Panc1 (cell line): ENCODE measurements at regions not wholly inside any gene's neighbourhood (a gene's known extent, or its start where the extent isn't known, plus 50 kb on each side); places are given as distances from the start of the nearest gene placed in this dataset.

Experiments
- ATAC-seq: fragments of 200-7000 bp; cut with Tn5 transposase; 2 replicates; pipeline ENCODE4 v1.9.1; 2020; ENCODE audit warnings: mild to moderate bottlenecking, moderate library complexity
- BruUV-seq: library from RNA; stranded (reverse); fragments of 400-500 nt; replicated peaks from 2 replicates; lab custom pipeline; 2021; lab: Mats Ljungman, UMichigan
- CTCF ChIA-PET: fragments of 300-600 bp; sonication (Branson Sonifier 250); formaldehyde crosslinking; loops from one replicate; lab custom pipeline; 2022; ENCODE audit warnings: antibody characterized with exemption; lab: Charles Lee
- POLR2A ChIA-PET: fragments of 300-600 bp; sonication (Branson Sonifier 250); formaldehyde crosslinking; loops from one replicate; lab custom pipeline; 2022; ENCODE audit warnings: antibody characterized with exemption; lab: Charles Lee
- DNase-seq: peaks from one replicate; pipeline ENCODE4 v3.0.0-alpha.2; 2010; ENCODE audit warnings: low read depth, low spot score
- H3K27ac ChIP-seq: 2 replicates; pipeline ENCODE4 v1.5.1; 2011; ENCODE audit warnings: mild to moderate bottlenecking, low read length, inconsistent platforms
- H3K27me3 ChIP-seq: fragments of 200-500 bp; sonication (Bioruptor generic); 2 replicates; pipeline ENCODE4 v1.6.0; 2014; ENCODE audit warnings: low read length, inconsistent platforms; ENCODE audit not compliant: control insufficient read depth, insufficient read depth
- H3K36me3 ChIP-seq: fragments of 200-500 bp; sonication (Bioruptor generic); 2 replicates; pipeline ENCODE4 v1.5.1; 2014; ENCODE audit warnings: inconsistent platforms, mild to moderate bottlenecking, low read length, moderate library complexity; ENCODE audit not compliant: control insufficient read depth, insufficient read depth
- H3K4me1 ChIP-seq: 2 replicates; pipeline ENCODE4 v1.5.1; 2011; ENCODE audit warnings: inconsistent platforms, mild to moderate bottlenecking, low read length, moderate library complexity; ENCODE audit not compliant: control insufficient read depth, insufficient read depth
- H3K4me3 ChIP-seq, 2 experiments: 2 replicates each; pipeline ENCODE4 v1.5.1; 2011 to 2012; ENCODE audit warnings: low read depth in 2 of 2, low read length in 2 of 2, mild to moderate bottlenecking in 2 of 2, inconsistent platforms in 1 of 2, moderate library complexity in 1 of 2
- H3K9me3 ChIP-seq: fragments of 200-500 bp; sonication (Bioruptor generic); 2 replicates; pipeline ENCODE4 v1.5.1; 2014; ENCODE audit warnings: low read depth, mild to moderate bottlenecking, inconsistent platforms, low read length, moderate library complexity; ENCODE audit not compliant: control insufficient read depth, insufficient read depth
- CTCF ChIP-seq: fragments of 450-650 bp; IDR thresholded peaks from 2 replicates; pipeline ENCODE4 v1.5.1; 2017; ENCODE audit warnings: mild to moderate bottlenecking
- POLR2AphosphoS5 ChIP-seq: IDR thresholded peaks from 2 replicates; pipeline ENCODE4 v1.6.1; 2012; ENCODE audit warnings: mild to moderate bottlenecking, low read depth, low read length, moderate library complexity
- REST ChIP-seq, 2 experiments: IDR thresholded peaks; 2 replicates each; pipeline ENCODE4 v1.6.1; 2011 to 2012; ENCODE audit warnings: low read depth in 2 of 2, control low read depth in 1 of 2, low read length in 1 of 2, mild to moderate bottlenecking in 1 of 2, moderate library complexity in 1 of 2; ENCODE audit not compliant: insufficient read depth in 1 of 2
- SIN3A ChIP-seq: IDR thresholded peaks from 2 replicates; pipeline ENCODE4 v1.6.1; 2012; ENCODE audit warnings: low read depth, mild to moderate bottlenecking, low read length, moderate library complexity, borderline replicate concordance; ENCODE audit not compliant: insufficient read depth
- TCF7L2 ChIP-seq: IDR thresholded peaks from 2 replicates; pipeline ENCODE4 v1.6.1; 2011; ENCODE audit warnings: mild to moderate bottlenecking, low read depth, low read length, inconsistent platforms
- in situ Hi-C: cut with HindIII; loops from 2 replicates; pipeline ENCODE4 v1.10.0; 2016; ENCODE audit warnings: low sequenced_read_pairs, low pct_unique_long_range_greater_than_20kb
- intact Hi-C: fragments of 100-400 bp; cut with micrococcal nuclease; formaldehyde crosslinking; loops from one replicate; pipeline ENCODE4 v1.10.0; 2022; ENCODE audit not compliant: unreplicated experiment

GRCh38 chr5:74311961-74312360 is 328.6 kb downstream of the ENC1 start:
- TF ChIP-seq TCF7L2 (no peak), SIN3A (no peak), CTCF (no peak), REST (IDR thresholded peaks at IDR 0.05; ENCODE audit: insufficient read depth in 1 of 2, low read depth in 2 of 2, low read length in 1 of 2) (no peak), POLR2AphosphoS5 (no peak)
- in situ Hi-C loops, result no loop called here
- POLR2A ChIA-PET, result interaction anchor here (0.6 kb wide), 1 partner anchor 207 kb away, joined by 3 read pairs; no protein-coding TSS in a partner anchor

GRCh38 chr5:74310997-74311930 is 329.3 kb downstream of the ENC1 start:
- Histone ChIP-seq H3K36me3 (no peaks in the 10 kb centered on the region), H3K4me3 (no peak overlapping the region), H3K27me3 (no peaks in the 10 kb centered on the region), H3K9me3 (no peaks in the 10 kb centered on the region), H3K4me1 (peaks cover 5% of the 10 kb centered on the region), H3K27ac (no peak overlapping the region)
- CTCF ChIA-PET, result no interaction called here
- DNase-seq, result no peak
- POLR2A ChIA-PET, result interaction anchor here (0.5 to 0.6 kb wide), 2 partner anchors 206 to 226 kb away, joined by 3 read pairs; no protein-coding TSS in a partner anchor
- TF ChIP-seq TCF7L2 (no peak), SIN3A (no peak), CTCF (no peak), POLR2AphosphoS5 (no peak), REST (IDR thresholded peaks at IDR 0.05; ENCODE audit: insufficient read depth in 1 of 2, low read depth in 2 of 2, low read length in 1 of 2) (no peak)
- in situ Hi-C loops (no loop called here), intact Hi-C loops (no loop called here)
- BruUV-seq, result no TSS peak
- no peak for ATAC-seq

More at GRCh38 chr5:74311961-74312360, 328.6 kb downstream of the ENC1 start:
- Histone ChIP-seq H3K4me1 (peaks cover 9% of the 10 kb centered on the region), H3K9me3 (no peaks in the 10 kb centered on the region), H3K27ac (no peak overlapping the region), H3K36me3 (no peaks in the 10 kb centered on the region), H3K27me3 (no peaks in the 10 kb centered on the region), H3K4me3 (no peak overlapping the region)
- CTCF ChIA-PET, result no interaction called here
- DNase-seq (no peak), ATAC-seq (no peak)
- intact Hi-C loops, result no loop called here
- BruUV-seq, result no TSS peak
